ENCODE measurements at regions not wholly inside any gene's neighbourhood (a gene's known extent, or its start where the extent isn't known, plus 50 kb on each side); places are given as distances from the start of the nearest gene placed in this dataset.
A peak's percentile ranks its signal among the peaks of the same experiment; 100 is the strongest.

DNA sequence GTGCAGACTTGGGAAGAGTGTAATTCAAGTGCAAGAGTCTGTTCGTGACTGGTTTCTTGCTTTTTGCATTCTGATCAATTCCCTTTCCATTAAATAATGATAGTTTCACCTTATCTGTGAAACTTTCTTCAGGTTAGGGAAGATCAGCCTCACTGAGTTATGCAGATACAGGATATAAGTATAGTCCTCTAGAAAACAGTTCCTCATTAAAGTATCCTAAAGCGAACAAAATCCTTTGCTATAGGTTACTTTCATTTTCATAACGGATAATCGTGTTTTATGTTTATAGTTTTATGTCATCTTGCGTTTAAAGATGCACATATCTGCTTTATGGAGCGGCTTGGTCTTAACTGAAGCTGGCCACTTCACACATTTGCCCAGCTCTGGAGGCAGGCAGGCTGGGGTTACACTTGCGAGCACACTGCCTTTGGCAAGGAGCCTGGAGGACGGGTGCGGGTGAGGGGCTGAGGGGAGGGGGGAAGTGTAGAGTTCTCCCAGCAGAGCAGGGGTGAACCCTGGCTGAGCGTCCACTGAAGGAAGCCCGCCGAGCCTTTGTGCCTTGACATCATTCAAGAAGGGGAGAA lies 123.5 kb upstream of the IFNGR1 start:
- FAIRE-seq (no peak), DNase-seq (ENCODE audit: low read depth in 1 of 2, low spot score in 2 of 2) (no peak)
- no peaks in the 10 kb centered on the region for H3K79me2 ChIP-seq (ENCODE audit: control insufficient read depth in 1 of 2, insufficient read depth in 2 of 2, low read length in 2 of 2)
- no peak overlapping the region for H2AK5ac ChIP-seq (ENCODE audit: low read depth, low read length)
- H2BK12ac ChIP-seq (ENCODE audit: low read depth, low read length), result no peak overlapping the region
- no peak overlapping the region for H4K8ac ChIP-seq (ENCODE audit: extremely low read depth, insufficient read depth, low read length)
- no peak overlapping the region for H3K56ac ChIP-seq (replicated peaks; ENCODE audit: insufficient read length, low read depth, low read length)
- H3K4me1 ChIP-seq (replicated peaks in 1 of 4; ENCODE audit: control insufficient read depth in 3 of 4, insufficient read depth in 4 of 4, low read length in 3 of 4), result peaks cover 0 to 11% (median 3%) of the 10 kb centered on the region in 4 experiments; a peak in 4 of 7 replicates
- ChIA-PET CTCF (ENCODE audit: partially characterized antibody) (interaction anchor here (0.9 to 3.9 kb wide), 8 partner anchors 8 to 288 kb away, joined by 3 to 16 read pairs (median 4); no protein-coding TSS in a partner anchor), POLR2A (ENCODE audit: partially characterized antibody) (no interaction called here)
- no peaks in the 10 kb centered on the region; a peak in 1 of 7 replicates for H3K27me3 ChIP-seq (replicated peaks in 1 of 4; ENCODE audit: control insufficient read depth in 3 of 4, extremely low read depth in 1 of 4, insufficient read depth in 3 of 4, low read length in 3 of 4)
- no peak overlapping the region for H3K4me2 ChIP-seq (ENCODE audit: insufficient read depth in 1 of 2, low read depth in 2 of 2, low read length in 2 of 2)
- TF ChIP-seq TBP (IDR thresholded peaks at IDR 0.05; ENCODE audit: low read depth, low read length) (peak; percentile 66), JUN (IDR thresholded peaks at IDR 0.05; ENCODE audit: low read depth, low read length) (no peak)
- H3K23me2 ChIP-seq (ENCODE audit: low read depth, low read length), result no peaks in the 10 kb centered on the region
- no peaks in the 10 kb centered on the region for H4K20me1 ChIP-seq (replicated peaks in 1 of 2; ENCODE audit: control insufficient read depth in 1 of 2, insufficient read depth in 2 of 2, low read length in 2 of 2)
- no peaks in the 10 kb centered on the region for H3K9me3 ChIP-seq (ENCODE audit: insufficient read depth in 2 of 2, low read depth in 1 of 2, low read length in 1 of 2)
- H3K79me1 ChIP-seq (ENCODE audit: low read depth, low read length), result no peaks in the 10 kb centered on the region
- H3K23ac ChIP-seq (ENCODE audit: insufficient read length), result no peak overlapping the region
- H2BK15ac ChIP-seq (ENCODE audit: low read length), result no peak overlapping the region
- H3K27ac ChIP-seq (ENCODE audit: low read depth, low read length), result no peak overlapping the region
- H3K4ac ChIP-seq (replicated peaks; ENCODE audit: insufficient read length, low read depth, low read length), result no peak overlapping the region
- 71% methylated on average over 12 of the region's 12 CpGs; no CpG with 5 or more reads in 1 of the 2 experiments for whole genome bisulfite sequencing, 2 experiments (ENCODE audit: extremely low coverage in 1 of 2, insufficient coverage in 1 of 2, insufficient read length in 1 of 2, insufficient replicate concordance in 2 of 2, low coverage in 1 of 2, low lambda C conversion rate in 2 of 2, missing lambda C conversion rate in 1 of 2)
- no peaks in the 10 kb centered on the region; a peak in 1 of 8 replicates for H3K36me3 ChIP-seq (ENCODE audit: control insufficient read depth in 2 of 4, insufficient read depth in 4 of 4, low read length in 3 of 4)
- no peak overlapping the region for H2BK120ac ChIP-seq (replicated peaks; ENCODE audit: low read depth, low read length)
- no peak overlapping the region for H4K91ac ChIP-seq (replicated peaks; ENCODE audit: insufficient read length, low read length)
- H4K5ac ChIP-seq (ENCODE audit: insufficient read length, low read depth, low read length), result no peak overlapping the region
- H2BK5ac ChIP-seq (ENCODE audit: low read depth, low read length), result no peak overlapping the region
- H3K14ac ChIP-seq (ENCODE audit: insufficient read length), result no peak overlapping the region
- H2BK20ac ChIP-seq (ENCODE audit: low read length), result no peak overlapping the region
- no peak overlapping the region for H3K18ac ChIP-seq (ENCODE audit: extremely low read depth, low read length)
- no peak overlapping the region for H2AFZ ChIP-seq (ENCODE audit: low read length)
- no peak overlapping the region for H3K9ac ChIP-seq (replicated peaks in 1 of 4; ENCODE audit: extremely low read depth in 1 of 4, low read depth in 3 of 4, low read length in 3 of 4)
- no peak overlapping the region for H3K4me3 ChIP-seq (ENCODE audit: extremely low read depth in 1 of 4, insufficient read depth in 2 of 4, low read depth in 3 of 4, low read length in 4 of 4)

Measured in H1 (cell line).